Posterior vena cava (tissue), 2 donors: ENCODE measurements at regions not wholly inside any gene's neighbourhood (a gene's known extent, or its start where the extent isn't known, plus 50 kb on each side); places are given as distances from the start of the nearest gene placed in this dataset.
"Not testable (repeated sequence)": the region's sequence is repeated elsewhere in the genome, so short reads cannot be mapped to it uniquely, and the experiment has no call there.

Source experiments
- DNase-seq: peaks from one replicate; pipeline ENCODE4 v3.0.0-alpha.2; 2020; ENCODE audit warnings: low spot score
- intact Hi-C, 2 donors: fragments of 100-400 bp; cut with DNase I; formaldehyde crosslinking; loops; one replicate each; pipeline versions ENCODE4 v1.14.1 to v1.14.2; 2022 to 2023
- donor health status: DM: yes; HTN: yes; CAD: no.
- donor health status: DM: yes; HTN: yes; CAD: no.

DNA sequence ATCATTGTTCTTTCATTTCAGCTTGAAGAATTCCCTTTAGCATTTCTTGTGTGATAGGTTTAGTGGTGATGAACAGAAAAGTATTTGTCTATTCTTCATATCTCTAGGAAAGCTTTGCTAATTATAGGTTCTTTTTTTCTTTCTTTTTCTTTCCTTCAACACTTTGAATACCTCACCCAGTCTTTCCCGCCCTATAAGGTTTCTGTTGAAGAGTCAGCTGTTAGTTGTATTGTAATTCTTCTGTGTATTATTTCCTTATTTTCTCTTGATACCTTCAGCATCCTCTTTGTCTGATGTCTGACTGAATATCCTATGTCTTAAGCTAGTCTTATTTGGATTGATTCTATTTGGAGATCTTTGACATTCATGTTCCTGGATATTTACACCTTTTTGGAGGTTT, 1989.4 kb downstream of the PCDH9 start:
- intact Hi-C loops: no loop called here
- DNase-seq: no peak

DNA sequence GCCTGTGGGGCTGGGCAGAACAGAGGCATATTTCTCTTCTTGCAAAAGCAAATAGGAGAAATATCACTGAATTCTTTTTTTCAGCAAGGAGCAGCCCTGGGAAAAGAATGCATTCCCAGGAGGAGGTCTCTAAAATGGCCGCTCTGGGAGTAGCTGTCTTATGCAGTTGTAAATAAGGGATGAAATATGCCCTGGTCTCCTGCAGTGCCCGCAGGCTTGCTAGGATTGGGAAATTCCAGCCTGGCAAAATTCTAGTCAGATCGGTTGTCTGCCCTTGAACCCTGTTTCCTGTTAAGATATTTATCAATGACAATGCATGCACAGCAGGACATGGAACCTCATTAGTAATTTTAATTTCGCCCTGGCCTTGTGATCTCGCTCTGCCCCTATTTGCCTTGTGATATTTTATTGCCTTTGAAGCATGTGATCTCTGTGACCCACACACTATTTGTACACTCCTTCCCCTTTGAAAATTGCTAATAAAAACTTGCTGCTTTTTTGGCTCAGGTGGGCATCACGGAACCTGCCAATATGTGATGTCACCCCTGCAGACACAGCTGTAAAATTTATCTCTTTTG, 1993.2 kb downstream of the PCDH9 start:
- intact Hi-C loops: no loop called here

GRCh38 chr13:65217471-65217995, 2012.6 kb downstream of the PCDH9 start:
- intact Hi-C loops: no loop called here
- no peak for DNase-seq

More for the DNA sequence above, 1993.2 kb downstream of the PCDH9 start:
- no peak for DNase-seq

DNA sequence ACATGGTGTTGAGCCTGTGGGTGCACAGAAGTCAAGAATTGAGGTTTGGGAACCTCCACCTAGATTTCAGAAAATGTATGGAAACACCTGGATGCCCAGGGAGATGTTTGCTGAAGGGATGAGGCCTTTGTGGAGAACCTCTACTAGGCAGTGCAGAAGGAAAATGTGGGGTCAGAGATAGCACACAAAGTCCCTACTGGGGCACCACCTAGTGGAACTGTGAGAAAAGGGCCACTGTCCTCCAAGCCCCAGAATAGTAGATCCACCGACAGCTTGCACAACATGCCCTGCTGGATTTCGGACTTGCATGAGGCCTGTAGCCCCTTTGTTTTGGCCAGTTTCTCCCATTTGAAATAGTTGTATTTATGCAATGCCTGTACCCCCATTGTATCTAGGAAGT, 2027.3 kb downstream of the PCDH9 start:
- intact Hi-C loops, DNase-seq: not testable (repeated sequence)

GRCh38 chr13:65188721-65189120, 2041.4 kb downstream of the PCDH9 start:
- no peak for DNase-seq
- intact Hi-C loops: no loop called here

DNA sequence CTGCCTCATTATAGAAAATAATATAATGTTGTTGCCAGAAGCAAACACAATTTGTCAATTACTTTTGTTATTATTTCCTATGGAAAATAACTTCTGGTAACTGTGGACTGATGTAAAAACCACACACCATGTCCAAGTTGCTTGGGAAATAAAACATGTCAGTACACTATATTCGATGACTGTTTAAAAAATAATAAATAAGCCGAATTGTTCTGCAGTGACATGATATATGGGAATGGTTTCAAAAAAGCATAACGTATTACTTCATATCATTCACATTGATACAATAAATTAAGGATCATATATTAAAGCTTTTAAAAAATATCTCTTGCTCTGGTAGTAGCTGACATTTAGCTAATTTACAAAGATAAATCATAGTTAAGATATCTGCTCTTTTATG, 2062.1 kb downstream of the PCDH9 start:
- intact Hi-C loops: no loop called here
- DNase-seq: no peak

GRCh38 chr13:65166675-65167074, 2063.5 kb downstream of the PCDH9 start:
- no peak for DNase-seq
- intact Hi-C loops: no loop called here

- intact Hi-C loops: no loop called here
- DNase-seq: no peak
Measured at GRCh38 chr13:65159803-65160202, 2070.3 kb downstream of the PCDH9 start.

GRCh38 chr13:65155861-65156260, 2074.3 kb downstream of the PCDH9 start:
- no peak for DNase-seq
- intact Hi-C loops: no loop called here

- no peak for DNase-seq
- intact Hi-C loops: no loop called here
Measured at GRCh38 chr13:65154661-65155447, 2075.3 kb downstream of the PCDH9 start.

- intact Hi-C loops: no loop called here
- DNase-seq: no peak
Measured at GRCh38 chr13:65149687-65150086, 2080.4 kb downstream of the PCDH9 start.

GRCh38 chr13:65143920-65144319, 2086.2 kb downstream of the PCDH9 start:
- no peak for DNase-seq

DNA sequence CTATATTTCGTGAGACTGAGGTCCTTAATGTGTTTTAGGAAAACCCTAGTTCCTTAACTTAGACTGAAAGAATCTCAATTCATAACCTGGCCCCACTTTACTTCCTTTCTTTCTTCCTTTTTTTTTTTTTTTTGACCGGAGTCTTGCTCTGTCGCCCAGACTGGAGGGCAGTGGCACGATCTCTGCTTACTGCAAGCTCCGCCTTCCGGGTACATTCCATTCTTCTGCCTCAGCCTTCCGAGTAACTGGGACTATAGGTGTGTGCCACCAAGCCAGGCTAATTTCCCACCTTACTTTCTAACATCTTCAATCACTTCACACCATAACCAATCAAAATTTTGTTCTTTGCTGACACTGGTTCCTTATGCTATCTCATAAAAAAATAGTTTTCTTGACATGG, 2097.0 kb downstream of the PCDH9 start:
- intact Hi-C loops: no loop called here
- DNase-seq: no peak

More at GRCh38 chr13:65143920-65144319, 2086.2 kb downstream of the PCDH9 start:
- intact Hi-C loops: no loop called here

DNA sequence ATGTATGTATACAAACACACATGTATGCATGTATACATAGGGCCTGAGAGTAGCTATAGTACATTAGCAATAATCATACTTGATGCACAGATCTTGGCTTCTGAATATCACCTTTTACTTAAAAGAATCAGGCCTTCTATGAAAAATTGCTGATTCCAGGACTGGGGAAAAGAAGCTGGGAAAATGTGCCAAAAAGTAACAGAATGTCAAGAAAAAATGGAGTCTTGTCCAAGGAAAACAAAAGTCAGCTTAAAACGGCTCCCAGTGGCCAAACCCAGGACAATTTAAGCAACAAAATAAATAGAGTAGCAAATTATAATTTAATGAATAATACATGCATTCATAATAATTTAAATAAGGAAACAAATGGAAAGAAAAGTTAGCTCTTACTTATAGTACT, 2104.9 kb downstream of the PCDH9 start:
- DNase-seq: no peak
- intact Hi-C loops: no loop called here

DNA sequence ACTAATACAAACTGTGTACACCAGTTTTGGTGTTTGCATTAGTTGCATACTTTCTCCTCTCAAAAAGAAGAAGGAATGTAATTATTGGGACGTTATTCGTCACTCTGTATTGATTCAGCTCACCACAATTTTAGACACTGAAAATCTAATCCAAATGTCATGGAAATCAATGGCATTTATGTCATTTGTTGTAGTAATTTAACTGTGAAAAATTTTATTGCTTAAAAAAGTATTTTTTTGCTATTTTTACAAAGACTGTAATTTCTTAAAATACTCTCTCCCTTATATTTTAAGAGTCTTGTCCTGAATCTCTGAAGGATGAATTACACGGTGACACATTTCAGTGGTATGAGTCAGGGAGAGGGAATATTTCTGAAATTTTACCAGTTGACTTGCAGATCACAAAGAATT, 2117.6 kb downstream of the PCDH9 start:
- intact Hi-C loops: no loop called here
- DNase-seq: no peak

GRCh38 chr13:65112123-65112522, 2118.0 kb downstream of the PCDH9 start:
- DNase-seq: no peak
- intact Hi-C loops: no loop called here

GRCh38 chr13:65111223-65111622, 2118.9 kb downstream of the PCDH9 start:
- intact Hi-C loops: no loop called here
- no peak for DNase-seq

GRCh38 chr13:65104436-65104835, 2125.7 kb downstream of the PCDH9 start:
- intact Hi-C loops, DNase-seq: not testable (repeated sequence)

GRCh38 chr13:65103351-65103750, 2126.8 kb downstream of the PCDH9 start:
- intact Hi-C loops: no loop called here
- DNase-seq: no peak

DNA sequence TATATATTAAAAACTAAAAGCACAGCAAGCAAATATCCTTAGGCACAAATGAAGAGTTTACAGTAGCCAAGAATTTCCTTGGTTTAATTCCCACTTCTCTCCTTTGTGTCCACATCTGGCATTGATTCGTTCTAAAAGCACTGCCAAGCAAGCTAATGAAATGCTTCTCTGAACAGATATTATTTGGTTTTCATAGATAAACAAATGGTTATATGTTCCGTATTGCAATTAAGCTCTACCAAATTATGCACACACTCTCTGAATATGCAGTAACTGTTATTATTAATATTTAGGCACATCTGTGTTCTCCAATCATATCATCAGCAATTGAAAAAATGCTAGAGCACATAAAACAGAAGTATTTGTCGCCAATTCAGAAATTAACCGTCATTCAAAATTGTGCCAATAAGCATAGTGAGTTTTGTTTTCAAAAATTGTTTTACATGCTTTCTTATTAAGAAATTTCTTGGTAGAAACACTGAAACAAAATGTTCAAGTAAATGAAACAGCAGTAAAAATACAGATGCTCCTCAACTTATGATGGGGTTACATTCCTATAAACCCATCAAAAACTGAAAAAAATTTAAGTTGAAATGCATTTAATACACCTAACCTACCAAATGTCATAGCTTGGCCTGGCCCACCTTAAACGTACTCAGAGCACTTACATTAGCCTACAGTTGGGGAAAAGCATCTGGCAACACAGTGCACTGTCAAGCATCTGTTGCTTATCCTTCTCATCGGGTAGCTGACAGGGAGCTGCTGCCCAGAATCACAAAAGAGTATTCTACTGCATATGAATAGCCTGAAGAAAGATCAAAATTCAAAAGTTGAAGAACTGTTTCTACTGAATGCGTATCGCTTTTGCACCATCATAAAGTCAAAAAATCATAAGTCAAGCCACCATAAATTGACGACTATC, 2134.7 kb downstream of the PCDH9 start:
- intact Hi-C loops: no loop called here
- no peak for DNase-seq
